ENCODE measurements at regions not wholly inside any gene's neighbourhood (a gene's known extent, or its start where the extent isn't known, plus 50 kb on each side); places are given as distances from the start of the nearest gene placed in this dataset.

DNA sequence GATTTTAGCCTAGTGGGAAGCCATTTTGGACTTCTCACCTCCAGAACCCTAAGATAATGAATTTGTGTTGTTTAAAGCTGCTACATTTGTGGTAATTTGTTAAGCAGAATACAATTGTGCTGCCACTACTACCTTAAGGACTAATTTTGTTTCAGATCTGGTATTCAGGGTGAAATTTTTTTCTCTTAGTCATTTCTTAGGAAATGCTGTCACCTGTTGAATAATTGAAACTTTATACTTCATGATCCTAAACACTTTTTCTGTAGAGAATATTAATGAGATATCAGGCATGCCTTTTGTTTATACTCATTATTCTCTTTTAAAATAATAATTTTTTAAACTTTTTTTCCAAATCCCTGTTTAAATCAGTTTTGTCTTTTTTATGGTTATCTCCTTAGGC is 246.8 kb downstream of the TGFB2 start:
- Histone ChIP-seq H4K20me1 (no peaks in the 10 kb centered on the region), H3K27me3 (no peaks in the 10 kb centered on the region), H3K9me3 (no peaks in the 10 kb centered on the region), H3K4me1 (no peaks in the 10 kb centered on the region), H3K27ac (no peak overlapping the region), H3K4me3 (no peak overlapping the region), H3K9ac (no peak overlapping the region), H3K4me2 (no peak overlapping the region), H3K36me3 (no peaks in the 10 kb centered on the region)
- TF ChIP-seq Cebpa-rat (IDR thresholded peaks at IDR 0.05): no peak

DNA sequence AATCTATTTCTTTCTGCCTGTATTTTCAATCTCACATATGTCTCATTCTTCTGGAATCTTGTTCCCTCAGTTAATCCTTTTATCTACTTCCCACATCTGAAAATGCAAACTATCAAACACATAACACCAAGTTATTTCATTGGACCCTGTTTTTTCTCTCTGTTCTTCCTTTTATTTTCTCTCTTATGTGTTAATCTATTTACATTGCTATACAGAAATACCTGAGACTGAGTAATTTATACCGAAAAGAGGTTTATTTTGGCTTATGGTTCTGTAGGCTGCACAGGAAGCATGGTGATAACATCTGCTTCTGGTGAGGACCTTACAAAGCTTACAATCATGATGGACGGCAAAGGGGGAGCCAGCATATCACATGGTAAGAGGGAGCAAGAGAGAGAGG is 247.6 kb downstream of the TGFB2 start:
- no peak overlapping the region for H3K9ac ChIP-seq
- no peak overlapping the region for H3K4me2 ChIP-seq
- H3K4me3 ChIP-seq: no peak overlapping the region
- no peaks in the 10 kb centered on the region for H3K9me3 ChIP-seq
- H3K27ac ChIP-seq: no peak overlapping the region
- H3K36me3 ChIP-seq: no peaks in the 10 kb centered on the region
- H3K27me3 ChIP-seq: no peaks in the 10 kb centered on the region
- H3K4me1 ChIP-seq: no peaks in the 10 kb centered on the region
- no peaks in the 10 kb centered on the region for H4K20me1 ChIP-seq
- TF ChIP-seq Cebpa-rat (IDR thresholded peaks at IDR 0.05): no peak

DNA sequence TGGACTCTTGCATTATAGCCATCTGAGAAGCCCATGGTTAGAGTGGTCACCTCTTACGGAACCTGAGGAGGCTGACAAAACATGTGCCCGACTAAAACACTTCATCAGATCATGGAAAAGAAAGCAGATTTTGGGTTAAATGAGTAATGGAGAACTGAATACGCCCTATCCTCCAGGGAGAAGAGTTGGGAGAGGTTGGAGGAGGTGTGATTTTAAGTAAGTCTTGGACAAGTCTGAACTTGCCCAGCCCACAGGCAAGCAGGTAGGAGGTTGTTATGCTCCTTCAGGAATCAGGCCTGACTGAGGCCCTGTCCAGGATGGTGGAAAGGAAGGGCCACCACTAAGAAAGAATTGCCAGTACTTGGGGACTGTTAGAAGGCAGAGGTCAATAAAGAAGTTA is 255.8 kb downstream of the TGFB2 start:
- no peak overlapping the region for H3K4me2 ChIP-seq

GRCh38 chr1:218604217-218604616 is 259.1 kb downstream of the TGFB2 start:
- Histone ChIP-seq H3K9me3 (peaks cover 9% of the 10 kb centered on the region), H3K4me2 (no peak overlapping the region), H3K9ac (no peak overlapping the region), H3K4me1 (no peaks in the 10 kb centered on the region), H3K36me3 (no peaks in the 10 kb centered on the region), H3K4me3 (no peak overlapping the region), H3K27me3 (no peaks in the 10 kb centered on the region), H3K27ac (no peak overlapping the region), H4K20me1 (no peaks in the 10 kb centered on the region)
- no peak for TF ChIP-seq Cebpa-rat (IDR thresholded peaks at IDR 0.05)

More for the DNA sequence above, 255.8 kb downstream of the TGFB2 start:
- no peaks in the 10 kb centered on the region for H3K27me3 ChIP-seq
- no peak overlapping the region for H3K27ac ChIP-seq
- H3K9ac ChIP-seq: no peak overlapping the region
- H4K20me1 ChIP-seq: no peaks in the 10 kb centered on the region
- H3K9me3 ChIP-seq: no peaks in the 10 kb centered on the region
- no peaks in the 10 kb centered on the region for H3K36me3 ChIP-seq
- H3K4me3 ChIP-seq: no peak overlapping the region
- no peak for TF ChIP-seq Cebpa-rat (IDR thresholded peaks at IDR 0.05)
- no peaks in the 10 kb centered on the region for H3K4me1 ChIP-seq

- no peaks in the 10 kb centered on the region for H3K36me3 ChIP-seq
- no peak overlapping the region for H3K9ac ChIP-seq
- TF ChIP-seq Cebpa-rat (IDR thresholded peaks at IDR 0.05): no peak
- no peak overlapping the region for H3K4me3 ChIP-seq
- no peaks in the 10 kb centered on the region for H3K4me1 ChIP-seq
- peaks cover 9% of the 10 kb centered on the region for H3K9me3 ChIP-seq
- no peaks in the 10 kb centered on the region for H4K20me1 ChIP-seq
- no peak overlapping the region for H3K4me2 ChIP-seq
- no peak overlapping the region for H3K27ac ChIP-seq
- H3K27me3 ChIP-seq: no peaks in the 10 kb centered on the region
Measured at GRCh38 chr1:218611916-218612585, 266.9 kb downstream of the TGFB2 start.

GRCh38 chr1:218613105-218613504 is 268.0 kb downstream of the TGFB2 start:
- H3K27ac ChIP-seq: no peak overlapping the region
- TF ChIP-seq Cebpa-rat (IDR thresholded peaks at IDR 0.05): no peak
- H3K4me2 ChIP-seq: no peak overlapping the region
- no peak overlapping the region for H3K4me3 ChIP-seq
- H4K20me1 ChIP-seq: no peaks in the 10 kb centered on the region
- no peaks in the 10 kb centered on the region for H3K27me3 ChIP-seq
- H3K36me3 ChIP-seq: no peaks in the 10 kb centered on the region
- no peak overlapping the region for H3K9ac ChIP-seq
- H3K9me3 ChIP-seq: peaks cover 7% of the 10 kb centered on the region
- no peaks in the 10 kb centered on the region for H3K4me1 ChIP-seq

- no peaks in the 10 kb centered on the region for H3K27me3 ChIP-seq
- H3K9me3 ChIP-seq: no peaks in the 10 kb centered on the region
- TF ChIP-seq Cebpa-rat (IDR thresholded peaks at IDR 0.05): no peak
- H3K27ac ChIP-seq: no peak overlapping the region
- no peaks in the 10 kb centered on the region for H3K36me3 ChIP-seq
- no peak overlapping the region for H3K4me2 ChIP-seq
- no peak overlapping the region for H3K4me3 ChIP-seq
- no peaks in the 10 kb centered on the region for H3K4me1 ChIP-seq
- no peaks in the 10 kb centered on the region for H4K20me1 ChIP-seq
- no peak overlapping the region for H3K9ac ChIP-seq
Measured at GRCh38 chr1:218614031-218614430, 268.9 kb downstream of the TGFB2 start.

DNA sequence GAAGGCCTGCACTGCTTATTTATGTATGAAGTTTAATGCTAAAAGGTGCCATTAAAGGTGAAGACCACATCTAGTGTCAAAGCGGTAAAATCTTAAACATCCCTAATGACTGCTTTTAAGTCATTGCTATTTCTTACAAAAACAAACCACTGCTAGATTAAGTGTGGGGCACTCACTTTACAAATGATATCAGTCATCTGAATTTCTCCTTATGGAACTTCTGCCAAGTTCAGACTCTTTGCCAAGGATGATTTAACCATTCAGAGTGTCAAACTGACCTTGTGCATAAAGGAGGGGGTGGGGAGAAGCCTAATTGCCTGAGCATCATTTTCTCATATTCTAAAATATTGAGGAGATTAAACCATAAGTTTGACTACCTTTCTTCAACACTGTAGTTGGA is 271.5 kb downstream of the TGFB2 start:
- Histone ChIP-seq H3K4me3 (no peak overlapping the region), H4K20me1 (no peaks in the 10 kb centered on the region), H3K4me1 (no peaks in the 10 kb centered on the region), H3K9ac (no peak overlapping the region), H3K27me3 (no peaks in the 10 kb centered on the region), H3K9me3 (no peaks in the 10 kb centered on the region), H3K27ac (no peak overlapping the region), H3K4me2 (no peak overlapping the region), H3K36me3 (no peaks in the 10 kb centered on the region)
- no peak for TF ChIP-seq Cebpa-rat (IDR thresholded peaks at IDR 0.05)

DNA sequence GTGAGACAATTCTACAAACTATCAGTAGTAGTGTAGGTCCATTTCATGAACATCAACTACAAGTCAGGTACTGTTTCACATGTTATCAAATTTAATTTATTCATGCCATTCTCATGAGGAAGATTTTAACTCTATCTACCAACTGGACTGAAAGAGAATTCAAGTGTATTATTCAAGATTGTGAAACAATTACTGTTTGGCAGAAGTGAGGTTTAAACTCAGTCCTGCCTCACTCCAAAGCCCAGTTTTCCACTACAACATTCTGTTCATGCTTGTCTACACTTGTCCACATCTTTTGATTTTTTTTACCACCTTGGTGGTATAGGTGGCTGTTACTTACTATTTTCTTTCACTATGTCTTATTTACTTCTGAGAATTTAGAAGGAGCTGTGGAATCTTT is 272.9 kb downstream of the TGFB2 start:
- no peak for TF ChIP-seq Cebpa-rat (IDR thresholded peaks at IDR 0.05)
- Histone ChIP-seq H4K20me1 (no peaks in the 10 kb centered on the region), H3K27ac (no peak overlapping the region), H3K4me3 (no peak overlapping the region), H3K27me3 (no peaks in the 10 kb centered on the region), H3K4me1 (no peaks in the 10 kb centered on the region), H3K4me2 (no peak overlapping the region), H3K9me3 (no peaks in the 10 kb centered on the region), H3K9ac (no peak overlapping the region), H3K36me3 (no peaks in the 10 kb centered on the region)

GRCh38 chr1:218620956-218621355 is 275.8 kb downstream of the TGFB2 start:
- Histone ChIP-seq H3K4me2 (no peak overlapping the region), H3K4me1 (no peaks in the 10 kb centered on the region), H3K36me3 (no peaks in the 10 kb centered on the region), H3K9me3 (no peaks in the 10 kb centered on the region), H3K4me3 (no peak overlapping the region), H3K9ac (no peak overlapping the region), H4K20me1 (no peaks in the 10 kb centered on the region), H3K27me3 (no peaks in the 10 kb centered on the region), H3K27ac (no peak overlapping the region)
- TF ChIP-seq Cebpa-rat (IDR thresholded peaks at IDR 0.05): no peak

DNA sequence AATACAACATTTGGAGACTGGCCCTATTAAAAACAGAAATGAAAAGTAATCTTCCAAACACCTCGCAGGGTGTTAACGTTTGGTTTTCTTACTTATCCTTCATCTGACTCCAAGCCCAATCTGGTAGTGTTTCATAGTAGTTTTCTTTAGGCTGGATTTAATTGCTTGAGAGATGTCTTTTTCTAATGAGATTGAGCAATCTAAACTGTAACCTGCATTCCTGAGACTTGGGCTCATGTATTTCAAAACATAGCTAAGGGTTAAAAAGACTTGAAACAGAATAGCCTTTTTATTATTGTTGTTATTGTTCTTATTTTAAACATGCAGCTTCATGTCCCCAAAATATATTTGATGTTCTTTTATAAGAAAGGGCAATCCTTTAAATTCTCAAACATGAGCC is 278.9 kb downstream of the TGFB2 start:
- Histone ChIP-seq H3K27ac (no peak overlapping the region), H3K4me3 (no peak overlapping the region), H3K9me3 (peaks cover 9% of the 10 kb centered on the region; the same call in 1 of the 2 replicates), H3K4me1 (no peaks in the 10 kb centered on the region), H3K9ac (no peak overlapping the region), H3K27me3 (no peaks in the 10 kb centered on the region), H4K20me1 (no peaks in the 10 kb centered on the region), H3K36me3 (no peaks in the 10 kb centered on the region), H3K4me2 (no peak overlapping the region)
- TF ChIP-seq Cebpa-rat (IDR thresholded peaks at IDR 0.05): no peak
